ENCODE measurements at regions not wholly inside any gene's neighbourhood (a gene's known extent, or its start where the extent isn't known, plus 50 kb on each side); places are given as distances from the start of the nearest gene placed in this dataset.

DNA sequence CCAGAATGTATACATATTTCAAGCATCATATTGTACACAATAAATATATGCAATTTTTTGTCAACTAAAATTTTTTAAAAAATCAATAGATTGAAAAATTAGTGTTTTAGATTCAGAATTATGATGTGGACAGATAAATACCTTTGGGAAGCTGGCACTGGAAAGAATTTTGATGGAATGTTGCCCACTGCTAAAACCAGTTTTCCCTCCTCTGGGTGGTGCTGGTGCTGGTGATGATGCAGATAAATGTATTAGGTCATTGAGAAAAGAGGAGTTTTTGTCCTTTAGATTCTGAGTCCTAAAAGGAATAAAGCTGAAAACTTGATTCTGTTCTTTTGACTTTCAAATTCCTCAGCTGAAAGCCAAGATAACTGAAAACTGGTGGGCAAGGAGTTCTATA is 56.0 kb upstream of the SUCLG2 start (continued):
- TF ChIP-seq, protein P1, sequence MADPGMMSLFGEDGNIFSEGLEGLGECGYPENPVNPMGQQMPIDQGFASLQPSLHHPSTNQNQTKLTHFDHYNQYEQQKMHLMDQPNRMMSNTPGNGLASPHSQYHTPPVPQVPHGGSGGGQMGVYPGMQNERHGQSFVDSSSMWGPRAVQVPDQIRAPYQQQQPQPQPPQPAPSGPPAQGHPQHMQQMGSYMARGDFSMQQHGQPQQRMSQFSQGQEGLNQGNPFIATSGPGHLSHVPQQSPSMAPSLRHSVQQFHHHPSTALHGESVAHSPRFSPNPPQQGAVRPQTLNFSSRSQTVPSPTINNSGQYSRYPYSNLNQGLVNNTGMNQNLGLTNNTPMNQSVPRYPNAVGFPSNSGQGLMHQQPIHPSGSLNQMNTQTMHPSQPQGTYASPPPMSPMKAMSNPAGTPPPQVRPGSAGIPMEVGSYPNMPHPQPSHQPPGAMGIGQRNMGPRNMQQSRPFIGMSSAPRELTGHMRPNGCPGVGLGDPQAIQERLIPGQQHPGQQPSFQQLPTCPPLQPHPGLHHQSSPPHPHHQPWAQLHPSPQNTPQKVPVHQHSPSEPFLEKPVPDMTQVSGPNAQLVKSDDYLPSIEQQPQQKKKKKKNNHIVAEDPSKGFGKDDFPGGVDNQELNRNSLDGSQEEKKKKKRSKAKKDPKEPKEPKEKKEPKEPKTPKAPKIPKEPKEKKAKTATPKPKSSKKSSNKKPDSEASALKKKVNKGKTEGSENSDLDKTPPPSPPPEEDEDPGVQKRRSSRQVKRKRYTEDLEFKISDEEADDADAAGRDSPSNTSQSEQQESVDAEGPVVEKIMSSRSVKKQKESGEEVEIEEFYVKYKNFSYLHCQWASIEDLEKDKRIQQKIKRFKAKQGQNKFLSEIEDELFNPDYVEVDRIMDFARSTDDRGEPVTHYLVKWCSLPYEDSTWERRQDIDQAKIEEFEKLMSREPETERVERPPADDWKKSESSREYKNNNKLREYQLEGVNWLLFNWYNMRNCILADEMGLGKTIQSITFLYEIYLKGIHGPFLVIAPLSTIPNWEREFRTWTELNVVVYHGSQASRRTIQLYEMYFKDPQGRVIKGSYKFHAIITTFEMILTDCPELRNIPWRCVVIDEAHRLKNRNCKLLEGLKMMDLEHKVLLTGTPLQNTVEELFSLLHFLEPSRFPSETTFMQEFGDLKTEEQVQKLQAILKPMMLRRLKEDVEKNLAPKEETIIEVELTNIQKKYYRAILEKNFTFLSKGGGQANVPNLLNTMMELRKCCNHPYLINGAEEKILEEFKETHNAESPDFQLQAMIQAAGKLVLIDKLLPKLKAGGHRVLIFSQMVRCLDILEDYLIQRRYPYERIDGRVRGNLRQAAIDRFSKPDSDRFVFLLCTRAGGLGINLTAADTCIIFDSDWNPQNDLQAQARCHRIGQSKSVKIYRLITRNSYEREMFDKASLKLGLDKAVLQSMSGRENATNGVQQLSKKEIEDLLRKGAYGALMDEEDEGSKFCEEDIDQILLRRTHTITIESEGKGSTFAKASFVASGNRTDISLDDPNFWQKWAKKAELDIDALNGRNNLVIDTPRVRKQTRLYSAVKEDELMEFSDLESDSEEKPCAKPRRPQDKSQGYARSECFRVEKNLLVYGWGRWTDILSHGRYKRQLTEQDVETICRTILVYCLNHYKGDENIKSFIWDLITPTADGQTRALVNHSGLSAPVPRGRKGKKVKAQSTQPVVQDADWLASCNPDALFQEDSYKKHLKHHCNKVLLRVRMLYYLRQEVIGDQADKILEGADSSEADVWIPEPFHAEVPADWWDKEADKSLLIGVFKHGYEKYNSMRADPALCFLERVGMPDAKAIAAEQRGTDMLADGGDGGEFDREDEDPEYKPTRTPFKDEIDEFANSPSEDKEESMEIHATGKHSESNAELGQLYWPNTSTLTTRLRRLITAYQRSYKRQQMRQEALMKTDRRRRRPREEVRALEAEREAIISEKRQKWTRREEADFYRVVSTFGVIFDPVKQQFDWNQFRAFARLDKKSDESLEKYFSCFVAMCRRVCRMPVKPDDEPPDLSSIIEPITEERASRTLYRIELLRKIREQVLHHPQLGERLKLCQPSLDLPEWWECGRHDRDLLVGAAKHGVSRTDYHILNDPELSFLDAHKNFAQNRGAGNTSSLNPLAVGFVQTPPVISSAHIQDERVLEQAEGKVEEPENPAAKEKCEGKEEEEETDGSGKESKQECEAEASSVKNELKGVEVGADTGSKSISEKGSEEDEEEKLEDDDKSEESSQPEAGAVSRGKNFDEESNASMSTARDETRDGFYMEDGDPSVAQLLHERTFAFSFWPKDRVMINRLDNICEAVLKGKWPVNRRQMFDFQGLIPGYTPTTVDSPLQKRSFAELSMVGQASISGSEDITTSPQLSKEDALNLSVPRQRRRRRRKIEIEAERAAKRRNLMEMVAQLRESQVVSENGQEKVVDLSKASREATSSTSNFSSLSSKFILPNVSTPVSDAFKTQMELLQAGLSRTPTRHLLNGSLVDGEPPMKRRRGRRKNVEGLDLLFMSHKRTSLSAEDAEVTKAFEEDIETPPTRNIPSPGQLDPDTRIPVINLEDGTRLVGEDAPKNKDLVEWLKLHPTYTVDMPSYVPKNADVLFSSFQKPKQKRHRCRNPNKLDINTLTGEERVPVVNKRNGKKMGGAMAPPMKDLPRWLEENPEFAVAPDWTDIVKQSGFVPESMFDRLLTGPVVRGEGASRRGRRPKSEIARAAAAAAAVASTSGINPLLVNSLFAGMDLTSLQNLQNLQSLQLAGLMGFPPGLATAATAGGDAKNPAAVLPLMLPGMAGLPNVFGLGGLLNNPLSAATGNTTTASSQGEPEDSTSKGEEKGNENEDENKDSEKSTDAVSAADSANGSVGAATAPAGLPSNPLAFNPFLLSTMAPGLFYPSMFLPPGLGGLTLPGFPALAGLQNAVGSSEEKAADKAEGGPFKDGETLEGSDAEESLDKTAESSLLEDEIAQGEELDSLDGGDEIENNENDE (IDR thresholded peaks at IDR 0.05; ENCODE audit: insufficient replicate concordance, low read length): no peak
- no peak for TF ChIP-seq TBP (IDR thresholded peaks at IDR 0.05; ENCODE audit: low read depth, low read length)
- TF ChIP-seq, protein P2, sequence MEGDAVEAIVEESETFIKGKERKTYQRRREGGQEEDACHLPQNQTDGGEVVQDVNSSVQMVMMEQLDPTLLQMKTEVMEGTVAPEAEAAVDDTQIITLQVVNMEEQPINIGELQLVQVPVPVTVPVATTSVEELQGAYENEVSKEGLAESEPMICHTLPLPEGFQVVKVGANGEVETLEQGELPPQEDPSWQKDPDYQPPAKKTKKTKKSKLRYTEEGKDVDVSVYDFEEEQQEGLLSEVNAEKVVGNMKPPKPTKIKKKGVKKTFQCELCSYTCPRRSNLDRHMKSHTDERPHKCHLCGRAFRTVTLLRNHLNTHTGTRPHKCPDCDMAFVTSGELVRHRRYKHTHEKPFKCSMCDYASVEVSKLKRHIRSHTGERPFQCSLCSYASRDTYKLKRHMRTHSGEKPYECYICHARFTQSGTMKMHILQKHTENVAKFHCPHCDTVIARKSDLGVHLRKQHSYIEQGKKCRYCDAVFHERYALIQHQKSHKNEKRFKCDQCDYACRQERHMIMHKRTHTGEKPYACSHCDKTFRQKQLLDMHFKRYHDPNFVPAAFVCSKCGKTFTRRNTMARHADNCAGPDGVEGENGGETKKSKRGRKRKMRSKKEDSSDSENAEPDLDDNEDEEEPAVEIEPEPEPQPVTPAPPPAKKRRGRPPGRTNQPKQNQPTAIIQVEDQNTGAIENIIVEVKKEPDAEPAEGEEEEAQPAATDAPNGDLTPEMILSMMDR (IDR thresholded peaks at IDR 0.05; ENCODE audit: control extremely low read depth in 1 of 3, insufficient read depth in 1 of 3, low read depth in 1 of 3, low read length in 3 of 3): no peak
- no peak for TF ChIP-seq RFX5 (IDR thresholded peaks at IDR 0.05; ENCODE audit: borderline replicate concordance, low read depth, low read length)
- no peak for TF ChIP-seq SAP30 (IDR thresholded peaks at IDR 0.05; ENCODE audit: insufficient read depth, insufficient replicate concordance, low read length)
- no peak for TF ChIP-seq POLR2A (IDR thresholded peaks at IDR 0.05; ENCODE audit: control extremely low read depth in 1 of 2, low read depth in 2 of 2, low read length in 2 of 2)
- no peak for TF ChIP-seq CBX5 (IDR thresholded peaks at IDR 0.05; ENCODE audit: low read depth, low read length)
- TF ChIP-seq SRF (IDR thresholded peaks at IDR 0.05; ENCODE audit: low read depth, low read length): no peak
- no peak for TF ChIP-seq RXRA (IDR thresholded peaks at IDR 0.05; ENCODE audit: insufficient read depth, low read depth, low read length)
